ENCODE measurements at regions not wholly inside any gene's neighbourhood (a gene's known extent, or its start where the extent isn't known, plus 50 kb on each side); places are given as distances from the start of the nearest gene placed in this dataset.

DNA sequence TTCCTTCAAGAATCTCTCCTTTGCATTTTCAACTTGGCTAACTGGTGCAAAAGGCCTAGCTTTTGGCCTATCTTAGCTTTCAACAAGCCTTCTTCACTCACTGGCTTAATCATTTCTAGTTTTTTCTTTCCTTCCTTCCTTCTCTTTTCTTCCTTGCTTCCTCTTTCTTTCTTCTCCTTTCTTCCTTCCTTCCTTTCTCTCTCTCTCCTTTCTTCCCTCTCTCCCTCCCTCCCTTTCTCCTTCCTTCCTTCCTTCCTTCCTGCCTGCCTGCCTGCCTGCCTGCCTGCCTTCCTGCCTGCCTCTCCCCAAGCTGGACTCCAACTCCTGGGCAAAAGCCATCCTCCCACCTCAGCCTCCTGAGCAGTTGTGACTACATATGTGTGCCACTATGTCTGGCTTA lies 176.2 kb upstream of the APCDD1 start:
- Histone ChIP-seq H3K4me3 (ENCODE audit: low read depth, low read length) (no peak overlapping the region), H3K9me3 (ENCODE audit: control insufficient read depth in 2 of 2, low read length in 2 of 2) (no peaks in the 10 kb centered on the region), H3K36me3 (ENCODE audit: control insufficient read depth, insufficient read depth, low read length) (no peaks in the 10 kb centered on the region), H3K27ac (ENCODE audit: insufficient read depth, low read length, poor library complexity, severe bottlenecking) (no peak overlapping the region), H3K4me1 (ENCODE audit: control insufficient read depth, insufficient read depth, low read length, poor library complexity, severe bottlenecking) (no peaks in the 10 kb centered on the region), H3K27me3 (ENCODE audit: control insufficient read depth, insufficient read depth, low read length) (no peaks in the 10 kb centered on the region)
- H3K9me3 Mint-ChIP-seq: peaks cover 0 to 3% (median 0%) of the 10 kb centered on the region in 7 donors
- H3K4me1 Mint-ChIP-seq: no peaks in the 10 kb centered on the region
- no peak overlapping the region for H3K4me3 Mint-ChIP-seq
- H3K27me3 Mint-ChIP-seq: peaks cover 4% of the 10 kb centered on the region
- no peak for ATAC-seq (ENCODE audit: low read depth in 2 of 2)
- H3K36me3 Mint-ChIP-seq: no peaks in the 10 kb centered on the region
- no peak for DNase-seq
- H3K27ac Mint-ChIP-seq: no peak overlapping the region

DNA sequence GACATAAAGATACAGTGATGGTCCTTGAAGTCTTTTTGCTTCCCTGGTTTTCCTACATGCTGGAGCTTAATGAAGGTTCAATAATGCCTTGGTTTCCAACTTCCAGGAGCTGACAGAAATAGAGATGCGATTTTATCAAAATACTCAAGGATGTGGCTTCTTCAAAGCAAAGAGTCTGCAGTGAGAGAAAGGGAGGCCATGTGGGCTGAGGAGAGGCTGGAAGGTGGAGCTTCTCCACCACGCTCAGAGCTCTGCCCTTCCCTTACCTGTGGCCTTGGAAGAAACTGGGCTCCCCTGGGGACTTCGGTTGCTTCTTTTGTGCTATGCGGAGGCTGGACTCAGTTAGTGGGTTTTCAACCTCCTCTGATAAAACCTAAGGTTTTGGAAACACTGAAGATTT lies 175.0 kb upstream of the APCDD1 start:
- Histone ChIP-seq H3K4me1 (ENCODE audit: control insufficient read depth, insufficient read depth, low read length, poor library complexity, severe bottlenecking) (no peaks in the 10 kb centered on the region), H3K9me3 (ENCODE audit: control insufficient read depth in 2 of 2, low read length in 2 of 2) (no peaks in the 10 kb centered on the region), H3K4me3 (ENCODE audit: low read depth, low read length) (no peak overlapping the region), H3K27me3 (ENCODE audit: control insufficient read depth, insufficient read depth, low read length) (no peaks in the 10 kb centered on the region), H3K36me3 (ENCODE audit: control insufficient read depth, insufficient read depth, low read length) (no peaks in the 10 kb centered on the region), H3K27ac (ENCODE audit: insufficient read depth, low read length, poor library complexity, severe bottlenecking) (no peak overlapping the region)
- H3K4me3 Mint-ChIP-seq: no peak overlapping the region
- ATAC-seq (ENCODE audit: low read depth in 2 of 2): no peak
- H3K36me3 Mint-ChIP-seq: no peaks in the 10 kb centered on the region
- no peaks in the 10 kb centered on the region for H3K4me1 Mint-ChIP-seq
- H3K27ac Mint-ChIP-seq: no peak overlapping the region
- H3K9me3 Mint-ChIP-seq: peaks cover 0 to 3% (median 0%) of the 10 kb centered on the region in 7 donors
- peaks cover 4% of the 10 kb centered on the region for H3K27me3 Mint-ChIP-seq
- DNase-seq: no peak

DNA sequence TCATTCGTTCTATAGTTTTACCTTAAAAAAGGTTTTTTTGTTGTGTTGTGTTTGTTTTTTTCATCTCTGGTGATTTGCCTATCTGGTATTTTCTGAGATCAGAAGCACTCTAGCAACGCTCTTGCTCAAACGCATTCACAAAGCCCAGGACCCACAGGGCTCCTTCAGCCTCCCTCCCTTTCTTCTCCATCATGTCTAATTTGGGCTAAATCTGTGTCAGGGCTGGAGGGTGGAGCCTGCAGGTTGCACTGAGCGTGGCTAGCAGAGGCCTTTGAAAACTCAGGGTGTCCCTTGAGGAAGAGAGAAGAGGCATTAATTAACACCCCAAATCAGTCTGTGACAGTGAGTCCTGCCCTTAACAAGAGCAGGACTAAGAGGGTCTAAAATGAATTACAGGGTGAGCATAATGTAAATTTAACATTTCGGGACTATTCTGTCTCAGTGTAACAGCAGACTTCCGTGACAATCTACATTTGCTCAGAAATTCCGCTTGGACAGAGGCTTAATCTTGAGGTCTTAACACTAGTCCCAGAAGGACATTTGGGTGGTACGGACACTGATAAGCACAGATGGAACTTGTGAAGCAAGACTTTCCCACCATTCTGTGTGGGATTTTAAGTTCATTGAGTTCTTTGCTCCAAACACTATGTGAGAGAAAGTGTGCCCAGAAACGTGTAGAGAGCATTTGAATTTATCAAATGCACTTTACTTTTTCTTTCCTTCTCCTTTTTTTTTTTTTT lies 174.4 kb upstream of the APCDD1 start:
- no peaks in the 10 kb centered on the region for H3K4me1 Mint-ChIP-seq
- H3K4me3 Mint-ChIP-seq: no peak overlapping the region
- H3K36me3 ChIP-seq (ENCODE audit: control insufficient read depth, insufficient read depth, low read length): no peaks in the 10 kb centered on the region

GRCh38 chr18:10284540-10285282 lies 169.7 kb upstream of the APCDD1 start:
- Mint-ChIP-seq H3K27me3 (peaks cover 7% of the 10 kb centered on the region), H3K9me3 (peaks cover 0 to 6% (median 0%) of the 10 kb centered on the region in 7 donors), H3K27ac (no peak overlapping the region), H3K4me1 (no peaks in the 10 kb centered on the region), H3K4me3 (no peak overlapping the region), H3K36me3 (no peaks in the 10 kb centered on the region)
- no peak for ATAC-seq (ENCODE audit: low read depth in 2 of 2)
- H3K27me3 ChIP-seq (ENCODE audit: control insufficient read depth, insufficient read depth, low read length): no peaks in the 10 kb centered on the region
- H3K4me1 ChIP-seq (ENCODE audit: control insufficient read depth, insufficient read depth, low read length, poor library complexity, severe bottlenecking): no peaks in the 10 kb centered on the region
- DNase-seq: no peak
- no peak overlapping the region for H3K27ac ChIP-seq (ENCODE audit: insufficient read depth, low read length, poor library complexity, severe bottlenecking)
- no peak overlapping the region for H3K4me3 ChIP-seq (ENCODE audit: low read depth, low read length)
- H3K36me3 ChIP-seq (ENCODE audit: control insufficient read depth, insufficient read depth, low read length): no peaks in the 10 kb centered on the region
- no peaks in the 10 kb centered on the region for H3K9me3 ChIP-seq (ENCODE audit: control insufficient read depth in 2 of 2, low read length in 2 of 2)

More for the DNA sequence above, 174.4 kb upstream of the APCDD1 start:
- H3K27ac ChIP-seq (ENCODE audit: insufficient read depth, low read length, poor library complexity, severe bottlenecking): no peak overlapping the region
- H3K4me3 ChIP-seq (ENCODE audit: low read depth, low read length): no peak overlapping the region
- ATAC-seq (ENCODE audit: low read depth in 2 of 2): no peak
- Mint-ChIP-seq H3K36me3 (no peaks in the 10 kb centered on the region), H3K27me3 (peaks cover 4% of the 10 kb centered on the region), H3K27ac (no peak overlapping the region), H3K9me3 (peaks cover 0 to 3% (median 0%) of the 10 kb centered on the region in 7 donors)
- no peaks in the 10 kb centered on the region for H3K4me1 ChIP-seq (ENCODE audit: control insufficient read depth, insufficient read depth, low read length, poor library complexity, severe bottlenecking)
- no peak for DNase-seq
- H3K9me3 ChIP-seq (ENCODE audit: control insufficient read depth in 2 of 2, low read length in 2 of 2): no peaks in the 10 kb centered on the region
- H3K27me3 ChIP-seq (ENCODE audit: control insufficient read depth, insufficient read depth, low read length): no peaks in the 10 kb centered on the region

- peaks cover 7% of the 10 kb centered on the region for H3K27me3 Mint-ChIP-seq
- Histone ChIP-seq H3K9me3 (ENCODE audit: control insufficient read depth in 2 of 2, low read length in 2 of 2) (no peaks in the 10 kb centered on the region), H3K36me3 (ENCODE audit: control insufficient read depth, insufficient read depth, low read length) (no peaks in the 10 kb centered on the region), H3K27me3 (ENCODE audit: control insufficient read depth, insufficient read depth, low read length) (no peaks in the 10 kb centered on the region), H3K27ac (ENCODE audit: insufficient read depth, low read length, poor library complexity, severe bottlenecking) (no peak overlapping the region), H3K4me3 (ENCODE audit: low read depth, low read length) (no peak overlapping the region), H3K4me1 (ENCODE audit: control insufficient read depth, insufficient read depth, low read length, poor library complexity, severe bottlenecking) (no peaks in the 10 kb centered on the region)
- H3K4me1 Mint-ChIP-seq: no peaks in the 10 kb centered on the region
- DNase-seq (no peak), ATAC-seq (ENCODE audit: low read depth in 2 of 2) (no peak)
- no peaks in the 10 kb centered on the region for H3K36me3 Mint-ChIP-seq
- H3K27ac Mint-ChIP-seq: no peak overlapping the region
- H3K9me3 Mint-ChIP-seq: peaks cover 0 to 6% (median 0%) of the 10 kb centered on the region in 7 donors
- no peak overlapping the region for H3K4me3 Mint-ChIP-seq
These were observed 169.2 kb upstream of the APCDD1 start for GRCh38 chr18:10285283-10285640.

DNA sequence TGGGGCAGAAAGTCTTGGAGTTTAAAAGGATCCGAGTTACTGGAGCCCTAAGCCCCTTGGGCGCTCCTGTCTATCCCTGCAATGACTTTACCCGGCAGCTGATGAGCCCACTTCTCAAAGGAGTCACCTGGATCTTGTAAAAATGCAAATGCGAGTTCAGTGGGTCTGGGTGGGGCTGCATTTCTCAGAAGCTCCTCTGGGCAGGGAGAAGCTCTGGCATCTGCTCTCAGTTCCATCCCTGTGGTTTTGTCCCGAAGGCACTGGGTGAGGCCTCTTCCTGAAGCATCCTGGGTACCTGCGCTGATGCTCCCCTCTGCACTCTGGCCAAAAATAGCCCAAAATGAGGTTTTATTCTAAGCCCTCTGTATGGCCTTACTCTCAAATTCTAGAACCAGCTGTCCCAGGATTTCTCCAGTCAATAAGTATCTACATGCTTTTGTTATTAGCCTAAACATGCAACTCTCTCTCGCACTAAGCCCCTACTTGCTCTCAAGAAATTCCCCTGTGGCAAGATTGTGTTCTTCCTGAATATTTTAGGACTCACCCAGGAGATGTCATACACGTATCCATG lies 167.8 kb upstream of the APCDD1 start:
- H3K36me3 ChIP-seq (ENCODE audit: control insufficient read depth, insufficient read depth, low read length): no peaks in the 10 kb centered on the region
- H3K4me3 ChIP-seq (ENCODE audit: low read depth, low read length): no peak overlapping the region
- Mint-ChIP-seq H3K4me3 (no peak overlapping the region), H3K9me3 (peaks cover 0 to 6% (median 0%) of the 10 kb centered on the region in 7 donors), H3K36me3 (no peaks in the 10 kb centered on the region), H3K27ac (peak overlapping the region in 2 of 3 donors; percentile 5 to 17), H3K4me1 (no peaks in the 10 kb centered on the region), H3K27me3 (peaks cover 4% of the 10 kb centered on the region)
- no peaks in the 10 kb centered on the region for H3K9me3 ChIP-seq (ENCODE audit: control insufficient read depth in 2 of 2, low read length in 2 of 2)
- ATAC-seq (ENCODE audit: low read depth in 2 of 2) (no peak), DNase-seq (no peak)
- no peak overlapping the region for H3K27ac ChIP-seq (ENCODE audit: insufficient read depth, low read length, poor library complexity, severe bottlenecking)
- no peaks in the 10 kb centered on the region for H3K27me3 ChIP-seq (ENCODE audit: control insufficient read depth, insufficient read depth, low read length)
- H3K4me1 ChIP-seq (ENCODE audit: control insufficient read depth, insufficient read depth, low read length, poor library complexity, severe bottlenecking): no peaks in the 10 kb centered on the region

DNA sequence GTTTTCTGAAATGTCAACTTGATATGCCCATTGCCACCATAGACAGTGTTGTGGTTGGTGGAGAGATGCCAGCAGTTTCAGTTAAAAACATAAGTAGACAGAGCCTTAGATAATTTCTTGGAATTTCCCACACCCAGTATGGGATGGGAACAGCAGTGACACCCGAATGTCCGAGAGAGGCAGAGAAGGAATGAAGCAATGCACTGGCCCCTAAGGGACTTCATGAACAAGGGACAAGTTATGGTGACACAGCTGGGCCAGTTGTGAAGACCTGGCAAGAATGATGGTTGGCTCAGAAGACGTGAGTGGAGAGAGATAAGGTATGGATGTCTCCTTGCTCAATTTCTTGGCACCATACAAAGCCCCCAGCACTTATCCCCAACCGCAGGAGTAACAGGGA lies 165.2 kb upstream of the APCDD1 start:
- no peak for ATAC-seq (ENCODE audit: low read depth in 2 of 2)
- Histone ChIP-seq H3K4me1 (ENCODE audit: control insufficient read depth, insufficient read depth, low read length, poor library complexity, severe bottlenecking) (no peaks in the 10 kb centered on the region), H3K4me3 (ENCODE audit: low read depth, low read length) (no peak overlapping the region), H3K27ac (ENCODE audit: insufficient read depth, low read length, poor library complexity, severe bottlenecking) (no peak overlapping the region), H3K27me3 (ENCODE audit: control insufficient read depth, insufficient read depth, low read length) (no peaks in the 10 kb centered on the region), H3K36me3 (ENCODE audit: control insufficient read depth, insufficient read depth, low read length) (no peaks in the 10 kb centered on the region), H3K9me3 (ENCODE audit: control insufficient read depth in 2 of 2, low read length in 2 of 2) (no peaks in the 10 kb centered on the region)
- no peak overlapping the region for H3K4me3 Mint-ChIP-seq
- no peaks in the 10 kb centered on the region for H3K4me1 Mint-ChIP-seq
- H3K9me3 Mint-ChIP-seq: peaks cover 0 to 6% (median 0%) of the 10 kb centered on the region in 7 donors
- H3K36me3 Mint-ChIP-seq: no peaks in the 10 kb centered on the region
- H3K27me3 Mint-ChIP-seq: peaks cover 4% of the 10 kb centered on the region
- no peak overlapping the region for H3K27ac Mint-ChIP-seq
- no peak for DNase-seq
